CD8-positive, alpha-beta memory T cell (primary cell): ENCODE measurements at regions not wholly inside any gene's neighbourhood (a gene's known extent, or its start where the extent isn't known, plus 50 kb on each side); places are given as distances from the start of the nearest gene placed in this dataset.

ENCODE experiments used
- CTCF ChIA-PET: fragments of 350-600 bp; sonication (Branson Sonifier 250); formaldehyde crosslinking; loops from one replicate; lab custom pipeline; 2021; ENCODE audit warnings: antibody characterized with exemption; lab: Charles Lee
- POLR2A ChIA-PET: fragments of 350-600 bp; sonication (Branson Sonifier 250); formaldehyde crosslinking; loops from one replicate; lab custom pipeline; 2021; ENCODE audit warnings: antibody characterized with exemption; lab: Charles Lee
- DNase-seq, 5 donors: peaks; one replicate each; pipeline versions ENCODE4 v3.0.0 to v3.0.0-alpha.2; 2020 to 2022; ENCODE audit warnings: mixed read lengths in 1 of 5
- H3K27ac ChIP-seq: one replicate; pipeline ENCODE4 v1.7.0; 2013; ENCODE audit warnings: low read depth, mild to moderate bottlenecking, low read length, moderate library complexity
- H3K27me3 ChIP-seq: 2 replicates; pipeline ENCODE4 v1.7.0; 2013; ENCODE audit warnings: low read length, mild to moderate bottlenecking; ENCODE audit not compliant: insufficient read depth, poor library complexity, severe bottlenecking
- H3K36me3 ChIP-seq: 2 replicates; pipeline ENCODE4 v1.7.0; 2013; ENCODE audit warnings: mild to moderate bottlenecking, low read length, moderate library complexity; ENCODE audit not compliant: insufficient read depth
- H3K4me1 ChIP-seq: 2 replicates; pipeline ENCODE4 v1.7.0; 2013; ENCODE audit warnings: mild to moderate bottlenecking, low read length, moderate library complexity; ENCODE audit not compliant: insufficient read depth
- H3K4me3 ChIP-seq: 2 replicates; pipeline ENCODE4 v1.7.0; 2013; ENCODE audit warnings: mild to moderate bottlenecking, low read length
- H3K9me3 ChIP-seq: 2 replicates; pipeline ENCODE4 v1.7.0; 2013; ENCODE audit warnings: mild to moderate bottlenecking, low read length
- H3K27ac Mint-ChIP-seq, 8 donors: one replicate each; pipeline ENCODE4 v1.8.0; 2020 to 2021; ENCODE audit warnings: mixed read lengths in 8 of 8, mild to moderate bottlenecking in 6 of 8, inconsistent platforms in 3 of 8, moderate library complexity in 3 of 8
- H3K27me3 Mint-ChIP-seq, 2 donors: one replicate each; pipeline ENCODE4 v1.8.0; 2020 to 2021; ENCODE audit warnings: mixed read lengths in 2 of 2, mild to moderate bottlenecking in 1 of 2, moderate library complexity in 1 of 2
- H3K36me3 Mint-ChIP-seq, 3 donors: one replicate each; pipeline ENCODE4 v1.8.0; 2020 to 2021; ENCODE audit warnings: mixed read lengths in 3 of 3, inconsistent platforms in 1 of 3, mild to moderate bottlenecking in 1 of 3
- H3K4me1 Mint-ChIP-seq, 3 donors: one replicate each; pipeline ENCODE4 v1.8.0; 2020 to 2021; ENCODE audit warnings: mixed read lengths in 3 of 3, inconsistent platforms in 1 of 3, mild to moderate bottlenecking in 1 of 3
- H3K4me3 Mint-ChIP-seq, 7 donors: one replicate each; pipeline ENCODE4 v1.8.0; 2020 to 2021; ENCODE audit warnings: mixed read lengths in 7 of 7, mild to moderate bottlenecking in 6 of 7, moderate library complexity in 4 of 7, inconsistent platforms in 2 of 7
- H3K9me3 Mint-ChIP-seq, 5 donors: one replicate each; pipeline ENCODE4 v1.8.0; 2020 to 2022; ENCODE audit warnings: mixed read lengths in 5 of 5, mild to moderate bottlenecking in 3 of 5, moderate library complexity in 2 of 5, inconsistent platforms in 1 of 5

DNA sequence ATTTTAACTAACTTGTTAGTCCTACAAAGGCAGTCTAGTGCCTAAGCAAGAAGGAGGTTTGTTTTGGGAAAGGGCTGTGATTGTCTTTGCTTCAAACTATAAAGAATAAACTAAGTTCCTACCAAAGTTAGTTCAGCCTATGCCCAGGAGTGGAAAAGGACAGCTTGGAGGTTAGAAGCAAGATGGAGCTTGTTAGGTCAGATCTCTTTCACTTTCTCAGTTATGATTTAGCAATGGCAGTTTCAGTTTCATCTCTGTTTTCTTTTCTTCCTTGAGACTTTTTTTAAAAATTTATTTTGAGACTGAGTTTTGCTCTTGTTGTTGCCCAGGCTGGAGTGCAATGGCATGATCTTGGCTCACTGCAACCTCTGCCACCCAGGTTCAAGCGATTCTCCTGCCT lies 82.9 kb upstream of the NLGN4X start:
- H3K9me3 ChIP-seq: no peaks in the 10 kb centered on the region
- no peak for DNase-seq
- Mint-ChIP-seq H3K4me1 (no peaks in the 10 kb centered on the region), H3K9me3 (peaks cover 0 to 10% (median 6%) of the 10 kb centered on the region in 5 donors), H3K27me3 (no peaks in the 10 kb centered on the region), H3K27ac (no peak overlapping the region), H3K36me3 (no peaks in the 10 kb centered on the region), H3K4me3 (no peak overlapping the region)
- H3K36me3 ChIP-seq: no peaks in the 10 kb centered on the region
- ChIA-PET CTCF (no interaction called here), POLR2A (no interaction called here)
- H3K4me1 ChIP-seq: no peaks in the 10 kb centered on the region
- H3K27ac ChIP-seq: no peak overlapping the region
- no peak overlapping the region for H3K4me3 ChIP-seq
- H3K27me3 ChIP-seq: no peaks in the 10 kb centered on the region

DNA sequence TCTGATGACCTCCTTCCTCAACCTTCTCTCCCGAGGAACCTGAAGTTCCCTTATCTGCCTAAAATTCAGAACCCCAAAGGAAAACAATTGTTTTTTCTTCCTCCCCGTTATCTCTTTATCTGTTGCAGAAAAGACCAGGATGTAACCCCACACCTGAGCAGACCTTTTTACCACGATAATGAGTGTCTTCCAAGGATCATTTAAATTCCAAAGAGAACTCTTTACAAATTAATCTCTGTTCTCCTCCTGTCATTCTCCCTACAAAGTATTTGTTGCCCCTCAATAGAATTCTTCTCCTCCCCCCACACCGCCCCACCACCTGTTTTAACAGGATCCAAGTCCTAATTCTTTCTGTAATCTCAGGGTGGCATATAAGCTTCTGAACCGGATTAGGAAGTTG lies 78.5 kb upstream of the NLGN4X start:
- Histone ChIP-seq H3K4me3 (no peak overlapping the region), H3K36me3 (no peaks in the 10 kb centered on the region), H3K27ac (no peak overlapping the region), H3K27me3 (no peaks in the 10 kb centered on the region), H3K4me1 (no peaks in the 10 kb centered on the region), H3K9me3 (no peaks in the 10 kb centered on the region)
- no peak for DNase-seq
- H3K36me3 Mint-ChIP-seq: no peaks in the 10 kb centered on the region
- no peaks in the 10 kb centered on the region for H3K4me1 Mint-ChIP-seq
- H3K27me3 Mint-ChIP-seq: no peaks in the 10 kb centered on the region
- no peak overlapping the region for H3K4me3 Mint-ChIP-seq
- CTCF ChIA-PET: no interaction called here
- no peak overlapping the region for H3K27ac Mint-ChIP-seq
- POLR2A ChIA-PET: no interaction called here
- peaks cover 0 to 15% (median 8%) of the 10 kb centered on the region in 5 donors for H3K9me3 Mint-ChIP-seq

DNA sequence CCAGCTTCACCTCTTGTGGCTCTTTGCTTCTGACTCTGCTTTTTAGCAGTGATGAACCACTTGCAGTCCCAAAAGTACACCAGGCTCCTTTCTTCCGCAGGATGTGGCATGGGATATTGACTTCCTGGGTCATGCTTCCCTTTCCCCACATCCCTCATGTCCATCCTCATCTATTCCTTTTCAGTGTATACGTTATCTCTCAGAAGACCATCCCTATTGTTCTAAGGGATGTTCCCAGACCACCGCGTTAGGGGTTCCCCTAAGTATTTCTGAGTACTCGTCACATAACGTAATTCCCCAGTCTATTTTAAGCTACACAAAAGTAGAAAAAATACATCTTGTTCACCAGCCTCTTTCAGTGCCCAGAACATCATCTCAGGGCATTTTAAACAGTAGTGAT lies 71.1 kb upstream of the NLGN4X start:
- CTCF ChIA-PET: no interaction called here
- H3K4me3 Mint-ChIP-seq: no peak overlapping the region

DNA sequence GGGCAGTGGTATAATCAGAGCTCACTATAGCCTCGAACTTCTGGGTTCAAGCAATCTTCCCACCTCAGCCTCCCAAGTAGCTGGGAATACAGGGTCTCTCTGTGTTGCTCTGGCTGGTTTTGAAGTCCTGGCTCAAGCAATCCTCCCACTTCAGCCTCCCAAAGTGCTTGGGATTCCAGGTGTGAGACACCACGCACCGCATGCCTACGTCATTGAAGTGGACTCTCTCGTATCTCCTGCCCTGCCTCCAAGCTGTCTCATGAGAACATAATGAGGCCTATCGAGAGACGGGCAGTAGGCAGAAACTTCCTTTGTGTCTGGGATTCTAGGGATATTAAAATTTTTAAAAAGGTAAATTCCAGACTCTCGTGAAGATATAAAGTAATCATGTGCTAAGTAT lies 65.0 kb upstream of the NLGN4X start:
- Mint-ChIP-seq H3K4me3 (no peak overlapping the region), H3K27me3 (no peaks in the 10 kb centered on the region), H3K27ac (no peak overlapping the region), H3K9me3 (peaks cover 0 to 8% (median 2%) of the 10 kb centered on the region in 5 donors), H3K36me3 (peaks cover 0 to 2% (median 0%) of the 10 kb centered on the region in 3 donors), H3K4me1 (no peaks in the 10 kb centered on the region)
- DNase-seq: no peak
- ChIA-PET CTCF (no interaction called here), POLR2A (no interaction called here)
- Histone ChIP-seq H3K36me3 (no peaks in the 10 kb centered on the region), H3K4me3 (no peak overlapping the region), H3K9me3 (no peaks in the 10 kb centered on the region), H3K27me3 (no peaks in the 10 kb centered on the region), H3K4me1 (no peaks in the 10 kb centered on the region), H3K27ac (no peak overlapping the region)

More for the DNA sequence above, 71.1 kb upstream of the NLGN4X start:
- no peak overlapping the region for H3K27ac Mint-ChIP-seq
- Histone ChIP-seq H3K27me3 (no peaks in the 10 kb centered on the region), H3K36me3 (no peaks in the 10 kb centered on the region), H3K4me3 (no peak overlapping the region), H3K4me1 (no peaks in the 10 kb centered on the region), H3K9me3 (no peaks in the 10 kb centered on the region), H3K27ac (no peak overlapping the region)
- no peaks in the 10 kb centered on the region for H3K4me1 Mint-ChIP-seq
- no peak for DNase-seq
- no peaks in the 10 kb centered on the region for H3K27me3 Mint-ChIP-seq
- H3K36me3 Mint-ChIP-seq: peaks cover 0 to 2% (median 0%) of the 10 kb centered on the region in 3 donors
- H3K9me3 Mint-ChIP-seq: peaks cover 0 to 4% (median 0%) of the 10 kb centered on the region in 5 donors
- POLR2A ChIA-PET: no interaction called here

DNA sequence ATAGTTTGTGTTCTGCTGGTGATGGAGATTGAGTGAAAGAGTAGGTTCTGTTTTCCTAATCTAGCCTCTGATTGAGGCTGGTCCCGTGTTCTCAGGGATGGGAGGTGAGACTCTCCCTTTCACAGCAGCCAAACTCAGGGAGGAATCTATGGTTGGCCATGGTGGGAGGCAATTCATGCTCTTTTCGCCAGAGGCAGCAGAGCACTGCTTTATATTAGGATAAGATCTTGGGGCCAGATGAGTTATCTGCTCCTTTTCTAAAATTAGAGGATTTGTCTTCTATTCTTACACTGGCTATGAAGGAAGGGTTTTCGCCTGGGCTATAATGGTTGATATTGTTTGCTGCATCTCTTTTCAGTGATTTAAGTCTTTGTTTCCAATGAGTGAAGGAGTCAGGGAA lies 63.9 kb upstream of the NLGN4X start:
- Histone ChIP-seq H3K27ac (no peak overlapping the region), H3K4me1 (no peaks in the 10 kb centered on the region), H3K36me3 (no peaks in the 10 kb centered on the region), H3K9me3 (no peaks in the 10 kb centered on the region), H3K27me3 (no peaks in the 10 kb centered on the region), H3K4me3 (no peak overlapping the region)
- ChIA-PET POLR2A (no interaction called here), CTCF (no interaction called here)
- Mint-ChIP-seq H3K27ac (no peak overlapping the region), H3K9me3 (peaks cover 0 to 8% (median 1%) of the 10 kb centered on the region in 5 donors), H3K4me1 (no peaks in the 10 kb centered on the region), H3K36me3 (peaks cover 0 to under 1% (median 0%) of the 10 kb centered on the region in 3 donors), H3K27me3 (no peaks in the 10 kb centered on the region), H3K4me3 (no peak overlapping the region)
- no peak for DNase-seq

DNA sequence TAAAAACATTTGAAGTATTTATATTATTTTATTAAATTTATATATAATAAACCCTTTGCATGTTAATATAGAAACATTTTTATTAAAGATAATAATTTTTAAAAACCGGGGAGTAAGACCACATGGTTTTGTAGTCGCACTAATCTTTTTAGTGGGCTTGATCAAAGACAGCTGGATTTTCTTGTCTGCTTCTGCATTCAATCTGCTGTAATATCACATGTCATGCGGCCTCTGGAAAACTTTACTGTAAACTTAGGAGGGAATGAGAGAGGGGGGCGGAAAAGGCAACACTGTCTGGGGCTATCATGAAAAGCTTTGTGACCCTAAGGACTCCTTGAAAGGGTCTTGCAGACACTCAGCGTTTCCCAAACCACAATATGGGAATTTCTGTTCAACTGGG lies 62.8 kb upstream of the NLGN4X start:
- no peak overlapping the region for H3K27ac Mint-ChIP-seq
- H3K9me3 Mint-ChIP-seq: peaks cover 0 to 8% (median 0%) of the 10 kb centered on the region in 5 donors
- POLR2A ChIA-PET: no interaction called here
- CTCF ChIA-PET: no interaction called here
- Histone ChIP-seq H3K27me3 (no peaks in the 10 kb centered on the region), H3K36me3 (no peaks in the 10 kb centered on the region), H3K9me3 (no peaks in the 10 kb centered on the region), H3K4me1 (no peaks in the 10 kb centered on the region), H3K4me3 (no peak overlapping the region), H3K27ac (no peak overlapping the region)
- no peaks in the 10 kb centered on the region for H3K36me3 Mint-ChIP-seq
- no peak overlapping the region for H3K4me3 Mint-ChIP-seq
- DNase-seq: no peak
- no peaks in the 10 kb centered on the region for H3K4me1 Mint-ChIP-seq
- H3K27me3 Mint-ChIP-seq: no peaks in the 10 kb centered on the region

DNA sequence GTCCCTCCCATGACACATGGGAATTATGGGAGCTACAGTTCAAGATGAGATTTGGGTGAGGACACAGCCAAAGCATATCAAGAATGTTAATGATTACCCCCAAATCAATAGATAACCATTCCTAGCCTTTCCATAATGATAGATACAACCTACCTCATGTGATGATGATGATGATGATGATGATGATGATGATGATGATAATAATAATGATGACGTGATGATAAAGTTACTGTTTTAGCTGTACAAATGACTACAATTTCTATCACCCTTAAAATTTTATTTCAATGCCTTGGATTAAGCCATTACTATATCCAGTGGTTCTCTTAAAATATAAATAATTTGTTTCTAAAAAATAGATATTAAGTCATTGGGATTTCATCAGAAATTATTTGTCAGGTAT lies 55.2 kb upstream of the NLGN4X start:
- POLR2A ChIA-PET: no interaction called here
- DNase-seq: no peak
- no peaks in the 10 kb centered on the region for H3K36me3 ChIP-seq
- Mint-ChIP-seq H3K4me1 (no peaks in the 10 kb centered on the region), H3K9me3 (peaks cover 0 to 5% (median under 1%) of the 10 kb centered on the region in 5 donors), H3K27ac (no peak overlapping the region), H3K4me3 (no peak overlapping the region), H3K27me3 (no peaks in the 10 kb centered on the region), H3K36me3 (peaks cover 0 to 2% (median 0%) of the 10 kb centered on the region in 3 donors)
- no peaks in the 10 kb centered on the region for H3K27me3 ChIP-seq
- CTCF ChIA-PET: no interaction called here
- no peaks in the 10 kb centered on the region for H3K9me3 ChIP-seq
- H3K27ac ChIP-seq: no peak overlapping the region
- no peaks in the 10 kb centered on the region for H3K4me1 ChIP-seq
- no peak overlapping the region for H3K4me3 ChIP-seq

DNA sequence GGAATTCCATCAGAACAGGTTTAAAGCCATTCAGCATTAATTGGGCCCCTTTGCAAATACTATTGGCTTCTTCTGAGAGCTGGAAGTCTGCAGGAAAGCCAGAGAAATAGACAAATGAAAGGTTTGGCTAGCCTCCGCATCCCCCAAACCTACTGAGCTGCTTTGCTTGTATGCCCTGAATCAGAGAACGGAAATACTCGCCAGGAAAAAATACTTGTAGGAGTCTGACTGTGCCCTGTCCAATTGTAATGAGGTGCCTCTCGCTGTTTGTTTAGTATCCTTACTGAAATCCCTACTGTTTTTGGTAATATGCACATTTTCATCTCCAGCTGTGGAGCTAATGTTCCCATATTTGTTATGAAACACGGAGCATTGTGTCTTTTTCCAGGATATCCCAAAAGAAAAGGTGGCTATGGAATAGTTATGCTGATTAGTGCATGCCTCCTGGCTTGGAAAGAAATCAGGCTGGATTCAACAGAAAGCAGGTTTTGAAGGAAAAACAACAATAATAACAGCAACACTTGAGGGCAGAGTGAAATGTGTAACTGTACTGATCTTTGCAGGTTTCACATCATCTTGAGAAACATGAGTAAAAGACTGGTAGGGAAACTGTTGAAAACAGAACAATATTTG lies 50.7 kb upstream of the NLGN4X start:
- Mint-ChIP-seq H3K36me3 (no peaks in the 10 kb centered on the region), H3K4me1 (no peaks in the 10 kb centered on the region), H3K27ac (no peak overlapping the region), H3K27me3 (no peaks in the 10 kb centered on the region), H3K9me3 (peaks cover 0 to 3% (median 2%) of the 10 kb centered on the region in 5 donors), H3K4me3 (no peak overlapping the region)
- H3K27me3 ChIP-seq: no peaks in the 10 kb centered on the region
- no peak overlapping the region for H3K27ac ChIP-seq
- DNase-seq: no peak
- CTCF ChIA-PET: no interaction called here
- no peaks in the 10 kb centered on the region for H3K4me1 ChIP-seq
- POLR2A ChIA-PET: no interaction called here
- H3K4me3 ChIP-seq: no peak overlapping the region
- no peaks in the 10 kb centered on the region for H3K9me3 ChIP-seq
- no peaks in the 10 kb centered on the region for H3K36me3 ChIP-seq
